DND-41 (cell line): ENCODE measurements at regions not wholly inside any gene's neighbourhood (a gene's known extent, or its start where the extent isn't known, plus 50 kb on each side); places are given as distances from the start of the nearest gene placed in this dataset.

Experiments used
- ATAC-seq: fragments of 200-7000 bp; cut with Tn5 transposase; 3 replicates; pipeline ENCODE4 v1.9.1; 2021; ENCODE audit warnings: low read depth; ENCODE audit not compliant: insufficient read depth
- DNase-seq: peaks from one replicate; pipeline ENCODE4 v3.0.0-alpha.2; 2020
- H2AFZ ChIP-seq: 2 replicates; pipeline ENCODE4 v1.6.0; 2012; ENCODE audit warnings: low read depth, low read length
- H3K27ac ChIP-seq: 2 replicates; pipeline ENCODE4 v1.5.1; 2012; ENCODE audit warnings: low read length, inconsistent platforms
- H3K27me3 ChIP-seq: fragments of 200-600 bp; sonication (generic); 2 replicates; pipeline ENCODE4 v1.6.0; 2012; ENCODE audit warnings: low read length, mild to moderate bottlenecking, inconsistent platforms; ENCODE audit not compliant: insufficient read depth, poor library complexity
- H3K36me3 ChIP-seq: 2 replicates; pipeline ENCODE4 v1.5.1; 2012; ENCODE audit warnings: low read length, inconsistent platforms; ENCODE audit not compliant: insufficient read depth
- H3K4me1 ChIP-seq: 2 replicates; pipeline ENCODE4 v1.5.1; 2012; ENCODE audit warnings: mild to moderate bottlenecking, low read length; ENCODE audit not compliant: insufficient read depth
- H3K4me2 ChIP-seq: 2 replicates; pipeline ENCODE4 v1.6.0; 2012; ENCODE audit warnings: mild to moderate bottlenecking, moderate library complexity, low read length, inconsistent platforms; ENCODE audit not compliant: insufficient read depth
- H3K4me3 ChIP-seq, 2 experiments: fragments of 200-600 bp in 1 of 2; shearing (Covaris generic) in 1 of 2; 2 replicates each; pipeline ENCODE4 v1.5.1; 2012 to 2016; ENCODE audit warnings: inconsistent platforms in 2 of 2, low read length in 2 of 2, mild to moderate bottlenecking in 2 of 2, low read depth in 1 of 2, moderate library complexity in 1 of 2
- H3K79me2 ChIP-seq: 2 replicates; pipeline ENCODE4 v1.6.0; 2012; ENCODE audit warnings: low read length, inconsistent platforms; ENCODE audit not compliant: insufficient read depth
- H3K9ac ChIP-seq: 2 replicates; pipeline ENCODE4 v1.6.0; 2012; ENCODE audit warnings: low read depth, mild to moderate bottlenecking, inconsistent platforms, low read length, moderate library complexity
- H3K9me3 ChIP-seq: 2 replicates; pipeline ENCODE4 v1.5.1; 2012; ENCODE audit warnings: low read length, moderate library complexity, mild to moderate bottlenecking, inconsistent platforms; ENCODE audit not compliant: insufficient read depth, severe bottlenecking
- H4K20me1 ChIP-seq: 2 replicates; pipeline ENCODE4 v1.6.0; 2012; ENCODE audit warnings: low read length; ENCODE audit not compliant: insufficient read depth
- CTCF ChIP-seq: IDR thresholded peaks from 2 replicates; pipeline ENCODE4 v1.5.1; 2012; ENCODE audit warnings: borderline replicate concordance, low read length, moderate library complexity, mild to moderate bottlenecking; ENCODE audit not compliant: poor library complexity, severe bottlenecking; ENCODE audit errors: extremely low read depth
- EZH2 ChIP-seq: IDR thresholded peaks from 3 replicates; pipeline ENCODE4 v1.6.1; 2012; ENCODE audit warnings: borderline replicate concordance, low read depth, mild to moderate bottlenecking, moderate library complexity, low read length, inconsistent platforms; ENCODE audit not compliant: severe bottlenecking

- H3K4me2 ChIP-seq, result no peak overlapping the region
- H3K27me3 ChIP-seq, result no peaks in the 10 kb centered on the region
- TF ChIP-seq EZH2 (no peak), CTCF (no peak)
- H3K36me3 ChIP-seq, result no peaks in the 10 kb centered on the region
- no peak overlapping the region for H2AFZ ChIP-seq
- H4K20me1 ChIP-seq, result no peaks in the 10 kb centered on the region
- H3K4me1 ChIP-seq, result no peaks in the 10 kb centered on the region
- H3K9ac ChIP-seq, result no peak overlapping the region
- H3K79me2 ChIP-seq, result no peaks in the 10 kb centered on the region
- ATAC-seq (no peak), DNase-seq (no peak)
- no peak overlapping the region for H3K4me3 ChIP-seq
- no peaks in the 10 kb centered on the region for H3K9me3 ChIP-seq
- no peak overlapping the region for H3K27ac ChIP-seq
Observed at GRCh38 chrX:131727778-131728177, 183.9 kb downstream of the OR13H1 start.

GRCh38 chrX:131728295-131729145, 184.6 kb downstream of the OR13H1 start:
- H3K4me1 ChIP-seq, result no peaks in the 10 kb centered on the region
- H3K9me3 ChIP-seq, result no peaks in the 10 kb centered on the region
- H3K36me3 ChIP-seq, result no peaks in the 10 kb centered on the region
- TF ChIP-seq CTCF (no peak), EZH2 (no peak)
- H3K9ac ChIP-seq, result no peak overlapping the region
- no peak overlapping the region for H3K27ac ChIP-seq
- no peaks in the 10 kb centered on the region for H3K27me3 ChIP-seq
- no peak overlapping the region for H3K4me2 ChIP-seq
- no peaks in the 10 kb centered on the region for H3K79me2 ChIP-seq
- ATAC-seq, result no peak
- no peak for DNase-seq
- H3K4me3 ChIP-seq, result no peak overlapping the region
- H4K20me1 ChIP-seq, result no peaks in the 10 kb centered on the region
- no peak overlapping the region for H2AFZ ChIP-seq

GRCh38 chrX:131729295-131729694, 185.4 kb downstream of the OR13H1 start:
- Histone ChIP-seq H3K9me3 (no peaks in the 10 kb centered on the region), H3K36me3 (no peaks in the 10 kb centered on the region), H3K4me3 (no peak overlapping the region), H3K9ac (no peak overlapping the region), H3K79me2 (no peaks in the 10 kb centered on the region), H3K4me2 (no peak overlapping the region), H3K27ac (no peak overlapping the region), H4K20me1 (no peaks in the 10 kb centered on the region), H3K27me3 (no peaks in the 10 kb centered on the region), H2AFZ (no peak overlapping the region), H3K4me1 (no peaks in the 10 kb centered on the region)
- no peak for TF ChIP-seq CTCF
- no peak for TF ChIP-seq EZH2
- ATAC-seq (no peak), DNase-seq (no peak)
